ENCODE measurements at regions not wholly inside any gene's neighbourhood (a gene's known extent, or its start where the extent isn't known, plus 50 kb on each side); places are given as distances from the start of the nearest gene placed in this dataset.

DNA sequence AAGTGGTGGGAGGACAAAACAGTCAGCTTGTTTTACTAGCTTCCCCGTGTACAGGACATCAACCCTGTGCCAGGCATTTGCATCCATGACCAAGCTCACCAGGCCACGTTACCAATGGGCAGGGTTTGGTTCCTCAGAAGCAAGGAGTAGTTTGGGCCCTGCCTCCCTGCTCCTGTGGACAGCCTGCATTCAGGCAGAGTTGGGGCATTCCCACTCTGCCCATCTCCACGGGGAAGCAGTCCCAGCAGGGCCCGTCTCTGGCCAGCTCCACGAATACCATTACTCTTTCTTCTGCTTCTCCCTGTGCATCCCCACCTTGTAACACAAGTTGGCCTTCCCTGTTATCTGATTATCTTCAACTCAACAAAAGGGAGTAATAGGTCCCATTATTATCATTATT is 54.0 kb upstream of the RIOK3 start:
- H4K20me1 ChIP-seq (ENCODE audit: control insufficient read depth, extremely low read depth, insufficient read depth, low read length), result no peaks in the 10 kb centered on the region
- no peaks in the 10 kb centered on the region for H3K79me2 ChIP-seq (ENCODE audit: control insufficient read depth, insufficient read depth, low read length)
- no peak overlapping the region for H3K4me2 ChIP-seq (ENCODE audit: extremely low read depth, insufficient read depth, low read length)
- no peak overlapping the region for H2AFZ ChIP-seq (ENCODE audit: low read length)
- H3K27ac ChIP-seq (ENCODE audit: insufficient read depth, low read length), result no peak overlapping the region
- H3K36me3 ChIP-seq (ENCODE audit: control insufficient read depth, insufficient read depth, low read length), result no peaks in the 10 kb centered on the region
- H3K4me1 ChIP-seq (ENCODE audit: control insufficient read depth, extremely low read depth, insufficient read depth, low read length), result peaks cover 5% of the 10 kb centered on the region
- H3K27me3 ChIP-seq (ENCODE audit: control insufficient read depth, insufficient read depth, low read length), result no peaks in the 10 kb centered on the region
- no peak for DNase-seq (ENCODE audit: low read depth in 2 of 2)
- no peaks in the 10 kb centered on the region for H3K9me3 ChIP-seq (ENCODE audit: control insufficient read depth, insufficient read depth, low read depth, low read length)
- H3K9ac ChIP-seq (ENCODE audit: insufficient read depth, low read length), result no peak overlapping the region
- TF ChIP-seq EZH2 (IDR thresholded peaks at IDR 0.05; ENCODE audit: low read length, missing control alignments), result no peak
- TF ChIP-seq, protein P1, sequence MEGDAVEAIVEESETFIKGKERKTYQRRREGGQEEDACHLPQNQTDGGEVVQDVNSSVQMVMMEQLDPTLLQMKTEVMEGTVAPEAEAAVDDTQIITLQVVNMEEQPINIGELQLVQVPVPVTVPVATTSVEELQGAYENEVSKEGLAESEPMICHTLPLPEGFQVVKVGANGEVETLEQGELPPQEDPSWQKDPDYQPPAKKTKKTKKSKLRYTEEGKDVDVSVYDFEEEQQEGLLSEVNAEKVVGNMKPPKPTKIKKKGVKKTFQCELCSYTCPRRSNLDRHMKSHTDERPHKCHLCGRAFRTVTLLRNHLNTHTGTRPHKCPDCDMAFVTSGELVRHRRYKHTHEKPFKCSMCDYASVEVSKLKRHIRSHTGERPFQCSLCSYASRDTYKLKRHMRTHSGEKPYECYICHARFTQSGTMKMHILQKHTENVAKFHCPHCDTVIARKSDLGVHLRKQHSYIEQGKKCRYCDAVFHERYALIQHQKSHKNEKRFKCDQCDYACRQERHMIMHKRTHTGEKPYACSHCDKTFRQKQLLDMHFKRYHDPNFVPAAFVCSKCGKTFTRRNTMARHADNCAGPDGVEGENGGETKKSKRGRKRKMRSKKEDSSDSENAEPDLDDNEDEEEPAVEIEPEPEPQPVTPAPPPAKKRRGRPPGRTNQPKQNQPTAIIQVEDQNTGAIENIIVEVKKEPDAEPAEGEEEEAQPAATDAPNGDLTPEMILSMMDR (conservative IDR thresholded peaks at IDR 0.05 in 1 of 2, IDR thresholded peaks at IDR 0.05 in 1 of 2; ENCODE audit: low read depth in 1 of 2, low read length in 2 of 2), result no peak
- no peak overlapping the region for H3K4me3 ChIP-seq (replicated peaks in 1 of 4; ENCODE audit: control extremely low read depth in 1 of 4, insufficient read depth in 1 of 4, low read depth in 3 of 4, low read length in 4 of 4)

DNA sequence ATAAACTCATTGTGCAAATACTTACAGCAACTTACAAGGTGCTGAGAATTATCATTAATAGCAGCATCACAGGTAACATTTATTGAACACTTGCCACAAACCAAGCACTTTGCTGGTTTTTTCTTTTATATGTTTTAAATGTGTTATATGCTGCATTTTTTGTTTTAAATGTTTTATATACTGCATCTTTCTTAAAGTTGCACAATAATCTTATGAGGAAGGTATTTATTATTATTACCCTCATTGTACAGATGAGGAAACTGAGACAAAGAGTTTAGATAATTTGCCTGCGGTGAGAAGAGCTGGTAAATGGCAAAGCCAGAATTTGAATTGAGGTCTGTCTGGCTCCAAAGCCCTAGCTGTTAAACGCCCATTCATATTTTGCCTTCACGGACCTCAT is 52.2 kb upstream of the RIOK3 start:
- no peak overlapping the region for H3K27ac ChIP-seq (ENCODE audit: insufficient read depth, low read length)

GRCh38 chr18:23401400-23402347 is 51.4 kb upstream of the RIOK3 start:
- Histone ChIP-seq H4K20me1 (ENCODE audit: control insufficient read depth, extremely low read depth, insufficient read depth, low read length) (no peaks in the 10 kb centered on the region), H3K4me3 (replicated peaks in 1 of 4; ENCODE audit: control extremely low read depth in 1 of 4, insufficient read depth in 1 of 4, low read depth in 3 of 4, low read length in 4 of 4) (no peak overlapping the region), H3K79me2 (ENCODE audit: control insufficient read depth, insufficient read depth, low read length) (no peaks in the 10 kb centered on the region), H3K9me3 (ENCODE audit: control insufficient read depth, insufficient read depth, low read depth, low read length) (no peaks in the 10 kb centered on the region), H3K27ac (ENCODE audit: insufficient read depth, low read length) (no peak overlapping the region), H3K4me2 (ENCODE audit: extremely low read depth, insufficient read depth, low read length) (no peak overlapping the region), H3K27me3 (ENCODE audit: control insufficient read depth, insufficient read depth, low read length) (no peaks in the 10 kb centered on the region), H3K9ac (ENCODE audit: insufficient read depth, low read length) (no peak overlapping the region), H3K4me1 (ENCODE audit: control insufficient read depth, extremely low read depth, insufficient read depth, low read length) (peaks cover 5% of the 10 kb centered on the region), H3K36me3 (ENCODE audit: control insufficient read depth, insufficient read depth, low read length) (no peaks in the 10 kb centered on the region), H2AFZ (ENCODE audit: low read length) (no peak overlapping the region)
- TF ChIP-seq EZH2 (IDR thresholded peaks at IDR 0.05; ENCODE audit: low read length, missing control alignments), result no peak
- TF ChIP-seq, protein P1 (conservative IDR thresholded peaks at IDR 0.05 in 1 of 2, IDR thresholded peaks at IDR 0.05 in 1 of 2; ENCODE audit: low read depth in 1 of 2, low read length in 2 of 2), result no peak
- peak; percentile 61 to 83 for DNase-seq (ENCODE audit: low read depth in 2 of 2)

More for the DNA sequence above, 52.2 kb upstream of the RIOK3 start:
- H3K27me3 ChIP-seq (ENCODE audit: control insufficient read depth, insufficient read depth, low read length), result no peaks in the 10 kb centered on the region
- H3K9me3 ChIP-seq (ENCODE audit: control insufficient read depth, insufficient read depth, low read depth, low read length), result no peaks in the 10 kb centered on the region
- no peak for DNase-seq (ENCODE audit: low read depth in 2 of 2)
- H3K4me1 ChIP-seq (ENCODE audit: control insufficient read depth, extremely low read depth, insufficient read depth, low read length), result peaks cover 5% of the 10 kb centered on the region
- no peaks in the 10 kb centered on the region for H4K20me1 ChIP-seq (ENCODE audit: control insufficient read depth, extremely low read depth, insufficient read depth, low read length)
- no peaks in the 10 kb centered on the region for H3K36me3 ChIP-seq (ENCODE audit: control insufficient read depth, insufficient read depth, low read length)
- no peak overlapping the region for H3K4me2 ChIP-seq (ENCODE audit: extremely low read depth, insufficient read depth, low read length)
- no peak for TF ChIP-seq EZH2 (IDR thresholded peaks at IDR 0.05; ENCODE audit: low read length, missing control alignments)
- TF ChIP-seq, protein P1 (conservative IDR thresholded peaks at IDR 0.05 in 1 of 2, IDR thresholded peaks at IDR 0.05 in 1 of 2; ENCODE audit: low read depth in 1 of 2, low read length in 2 of 2), result no peak
- no peak overlapping the region for H2AFZ ChIP-seq (ENCODE audit: low read length)
- no peak overlapping the region for H3K9ac ChIP-seq (ENCODE audit: insufficient read depth, low read length)
- no peaks in the 10 kb centered on the region for H3K79me2 ChIP-seq (ENCODE audit: control insufficient read depth, insufficient read depth, low read length)
- no peak overlapping the region for H3K4me3 ChIP-seq (replicated peaks in 1 of 4; ENCODE audit: control extremely low read depth in 1 of 4, insufficient read depth in 1 of 4, low read depth in 3 of 4, low read length in 4 of 4)

Data from fibroblast of lung (primary cell).